ENCODE measurements at regions not wholly inside any gene's neighbourhood (a gene's known extent, or its start where the extent isn't known, plus 50 kb on each side); places are given as distances from the start of the nearest gene placed in this dataset.

- TF ChIP-seq TAF1 (IDR thresholded peaks at IDR 0.05; ENCODE audit: borderline replicate concordance, low read depth, low read length) = no peak
- TF ChIP-seq POLR2A (IDR thresholded peaks at IDR 0.05; ENCODE audit: low read depth, low read length) = no peak
- TF ChIP-seq POLR2AphosphoS5 (IDR thresholded peaks at IDR 0.05; ENCODE audit: low read depth, low read length) = no peak
Observed at GRCh38 chr10:3853547-3854303, 68.7 kb upstream of the KLF6 start.

Data from GM12892 (cell line).